Activated CD4-positive, alpha-beta T cell treated with anti-CD3 and anti-CD28 coated beads, Interleukin-10, Interleukin-2, amounts not matched to agents 100 ng/mL and 50 ng/mL, durations not matched to agents 16 hours and 8 hours (primary cell): ENCODE measurements at regions not wholly inside any gene's neighbourhood (a gene's known extent, or its start where the extent isn't known, plus 50 kb on each side); places are given as distances from the start of the nearest gene placed in this dataset.
"Not testable (repeated sequence)": the region's sequence is repeated elsewhere in the genome, so short reads cannot be mapped to it uniquely, and the experiment has no call there.

Source experiments
- DNase-seq: peaks from one replicate; pipeline ENCODE4 v3.0.0-alpha.2; 2020

DNA sequence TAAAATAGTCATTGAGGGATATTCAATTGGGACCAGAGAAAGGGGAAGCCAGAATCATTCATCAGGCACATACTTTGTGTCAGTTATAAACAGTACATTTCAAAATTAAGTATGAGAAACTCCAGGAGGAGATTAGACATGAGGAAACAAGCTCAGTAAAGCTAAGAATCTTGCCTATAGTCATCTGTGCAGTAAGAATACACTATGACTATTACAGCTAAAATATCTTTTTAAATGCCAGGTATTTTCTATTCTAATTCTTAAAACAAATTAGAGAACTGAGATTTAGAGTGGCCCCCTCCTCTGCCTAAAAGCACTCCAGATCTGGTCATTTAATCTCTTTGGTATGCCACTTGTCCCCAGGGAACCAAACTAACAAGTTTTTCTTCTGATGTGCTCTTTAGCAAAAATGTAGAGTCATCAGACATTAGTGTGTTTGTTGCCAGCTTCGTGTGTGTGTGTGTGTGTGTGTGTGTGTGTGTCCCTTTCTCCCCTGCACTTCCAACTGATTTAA is 541.1 kb downstream of the TTLL7 start:
- not testable (repeated sequence) for DNase-seq

DNA sequence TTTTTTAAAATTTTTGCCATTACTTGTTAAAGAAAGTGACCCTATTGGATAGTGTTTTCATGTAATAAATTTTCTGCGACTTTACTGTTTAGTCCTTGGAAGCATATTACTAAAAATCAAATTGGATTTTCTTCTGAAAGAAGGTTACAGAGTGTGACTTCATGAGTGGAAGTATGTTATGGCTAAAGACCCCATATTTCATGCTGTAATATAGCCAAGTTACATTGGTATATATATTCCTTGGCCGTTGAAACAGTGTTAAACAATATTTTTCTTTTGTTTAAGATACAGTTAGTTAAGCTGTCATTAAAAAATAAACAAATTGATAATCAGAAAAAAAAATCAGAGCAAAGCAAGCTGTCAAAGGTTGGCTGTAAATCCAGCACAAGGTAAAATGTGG is 541.7 kb downstream of the TTLL7 start:
- not testable (repeated sequence) for DNase-seq

DNA sequence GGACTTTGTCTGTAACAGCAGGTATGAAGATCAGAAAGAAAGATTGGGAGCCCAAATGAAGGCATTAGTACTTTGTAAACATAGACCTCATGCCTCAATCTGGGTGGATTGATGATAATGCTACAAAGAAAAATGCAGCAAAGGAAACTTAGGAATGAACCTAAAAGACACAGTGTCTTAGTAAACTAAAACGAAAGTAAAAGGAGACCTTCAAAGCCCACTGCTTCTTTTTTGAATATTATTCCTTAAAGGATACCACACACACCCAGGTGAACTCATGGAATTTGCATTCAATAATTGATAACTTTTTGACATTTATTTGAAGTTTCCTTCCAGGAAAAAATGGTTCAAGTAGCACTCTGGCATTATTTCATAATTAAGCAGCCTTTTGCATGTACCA is 543.2 kb downstream of the TTLL7 start:
- DNase-seq: not testable (repeated sequence)

DNA sequence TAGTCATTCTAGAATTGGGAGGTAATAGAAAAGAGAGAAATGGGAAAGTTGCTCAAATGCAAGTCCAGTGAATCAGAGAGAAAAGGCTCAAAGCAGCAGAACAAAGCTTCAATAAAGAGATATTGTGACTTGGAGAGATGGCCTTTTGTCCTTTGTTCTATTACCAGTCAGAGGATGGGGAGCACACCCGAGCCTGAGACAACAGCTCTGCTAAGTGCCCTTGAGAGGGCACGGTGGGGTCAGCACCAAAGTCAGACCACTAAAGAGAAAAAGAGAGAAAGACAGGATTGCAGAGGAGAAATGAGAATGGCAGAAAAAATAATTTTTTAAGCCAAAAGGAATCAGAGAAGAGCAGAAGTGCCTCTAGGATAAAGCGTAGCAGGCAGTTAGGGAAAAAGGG is 553.1 kb downstream of the TTLL7 start:
- DNase-seq: not testable (repeated sequence)

DNA sequence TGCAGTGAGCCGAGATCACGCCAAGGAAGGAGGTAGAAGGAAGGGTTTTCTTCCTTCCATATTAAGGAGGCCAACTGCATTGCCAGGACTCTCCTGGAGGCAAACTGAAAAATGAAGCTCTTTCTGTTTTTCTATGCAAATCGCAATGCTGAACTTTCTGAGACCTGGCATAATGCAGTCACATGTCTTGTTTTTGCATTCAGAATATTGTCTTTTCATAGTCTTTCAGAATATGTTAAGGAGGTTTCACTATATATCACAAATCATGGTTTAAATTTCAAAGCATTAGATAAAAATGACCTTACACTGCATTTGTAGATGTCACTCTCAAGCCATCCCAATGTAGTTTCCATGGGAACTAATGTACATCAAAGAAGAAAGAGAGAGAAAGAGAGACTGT is 556.5 kb downstream of the TTLL7 start:
- not testable (repeated sequence) for DNase-seq

DNA sequence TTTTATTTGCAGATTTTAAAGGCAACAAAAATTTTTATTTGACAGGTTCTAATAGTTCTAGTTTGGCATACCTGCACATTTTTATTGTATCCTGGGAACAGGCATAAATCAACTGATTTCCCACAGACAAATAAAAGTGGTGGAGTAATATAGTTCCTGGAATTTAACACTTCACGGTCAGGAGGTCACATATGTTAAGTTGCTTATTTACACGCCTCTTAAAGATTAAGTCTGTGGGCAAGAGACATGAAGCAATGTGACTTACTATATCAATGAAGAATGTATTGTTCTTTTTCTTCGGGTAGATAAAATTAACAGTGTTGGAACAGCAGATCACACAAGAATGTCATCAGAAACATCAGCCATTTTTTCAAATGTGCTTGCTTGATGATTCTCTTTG is 558.3 kb downstream of the TTLL7 start:
- DNase-seq: not testable (repeated sequence)

DNA sequence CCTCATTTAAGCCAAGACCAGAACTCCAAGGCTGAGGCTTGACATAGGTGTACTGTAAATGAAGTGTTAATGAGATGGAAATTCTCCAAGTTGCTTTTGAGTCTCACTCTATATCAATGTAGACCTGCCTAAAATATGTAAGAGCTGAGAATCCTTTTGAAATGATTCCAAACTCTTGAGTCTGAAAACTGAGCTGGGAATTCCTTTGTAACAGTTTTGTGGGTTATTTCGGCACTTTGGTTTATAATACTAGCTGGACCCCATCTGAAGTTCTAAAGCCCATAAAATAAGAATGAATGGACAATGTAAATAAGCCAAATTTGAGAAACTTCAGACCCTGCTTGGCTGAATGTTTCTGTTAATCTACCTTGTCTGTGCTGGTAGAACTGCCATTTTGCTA is 558.9 kb downstream of the TTLL7 start:
- not testable (repeated sequence) for DNase-seq

DNA sequence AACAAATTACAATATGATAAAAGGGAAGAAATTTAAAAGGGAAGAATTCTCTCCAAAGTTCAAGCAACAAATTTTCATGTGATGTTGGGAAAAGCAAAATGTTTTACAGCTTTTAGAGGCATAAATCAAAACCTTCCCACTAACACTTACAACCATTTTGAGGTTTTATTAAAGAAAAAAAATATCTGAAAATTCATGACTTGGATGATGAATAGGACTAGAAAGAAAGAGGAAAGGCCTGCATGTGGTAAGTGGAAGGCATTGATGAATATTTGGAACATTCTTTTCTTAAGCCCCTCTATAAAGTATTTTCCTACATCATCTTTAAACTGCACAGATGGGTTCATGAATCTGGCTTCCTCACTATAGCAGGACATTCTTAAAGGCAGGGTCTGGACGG is 560.6 kb downstream of the TTLL7 start:
- not testable (repeated sequence) for DNase-seq

DNA sequence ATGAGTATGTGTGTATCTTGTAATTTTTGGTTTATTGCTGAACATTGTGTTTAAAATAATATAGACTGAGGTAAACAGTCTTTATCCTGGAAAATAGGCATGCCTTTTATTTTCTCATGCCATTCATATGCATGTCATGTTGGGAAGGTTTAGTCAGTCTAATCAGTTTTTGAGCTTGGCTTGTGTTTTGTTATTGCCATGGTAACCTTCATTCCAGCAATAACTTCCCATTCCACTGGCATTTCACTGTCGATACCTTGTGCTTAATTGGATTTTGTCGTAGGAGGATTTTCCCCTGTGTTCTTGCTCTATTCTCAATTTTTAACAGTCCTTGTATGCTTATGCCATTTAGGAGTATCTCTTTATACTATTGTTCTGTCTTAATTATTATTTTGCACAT is 563.6 kb downstream of the TTLL7 start:
- DNase-seq: not testable (repeated sequence)

DNA sequence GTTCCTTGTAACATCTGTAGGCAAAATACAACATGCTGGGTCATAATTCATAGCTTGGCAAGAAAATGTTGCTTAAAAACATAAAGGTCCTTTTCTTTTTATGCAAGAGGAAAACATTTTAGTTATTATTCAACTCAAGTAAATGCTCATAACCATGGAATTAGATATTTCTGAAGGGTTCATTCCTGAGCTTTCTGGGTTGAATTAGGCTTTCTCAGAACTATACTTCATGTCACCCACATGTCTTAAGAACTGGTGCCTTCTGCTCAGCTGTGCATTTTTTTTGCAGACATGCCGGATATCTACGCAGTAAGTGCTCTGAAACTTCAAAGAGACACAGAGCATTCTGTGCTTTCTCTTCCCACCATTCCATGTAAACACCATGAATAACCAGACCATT is 571.4 kb downstream of the TTLL7 start:
- DNase-seq: not testable (repeated sequence)

DNA sequence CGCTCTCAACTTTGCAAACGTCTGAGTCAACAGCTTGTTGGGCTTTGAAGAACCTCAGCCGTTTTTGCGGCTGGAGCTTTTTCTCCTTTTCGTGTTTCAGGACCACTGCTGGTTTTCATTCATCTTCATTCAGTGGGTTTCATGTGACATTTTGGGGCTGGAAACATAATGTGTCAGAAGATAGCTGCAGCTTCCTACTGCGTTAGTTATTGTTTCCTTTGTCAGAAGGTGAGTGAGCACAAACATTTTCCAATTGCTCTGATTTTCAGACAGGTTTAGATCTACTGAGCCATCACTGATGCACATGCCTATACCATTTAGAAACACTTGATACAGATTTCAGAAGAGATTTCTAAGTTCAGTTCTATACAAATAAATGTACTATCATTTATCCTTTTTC is 575.5 kb downstream of the TTLL7 start:
- not testable (repeated sequence) for DNase-seq

DNA sequence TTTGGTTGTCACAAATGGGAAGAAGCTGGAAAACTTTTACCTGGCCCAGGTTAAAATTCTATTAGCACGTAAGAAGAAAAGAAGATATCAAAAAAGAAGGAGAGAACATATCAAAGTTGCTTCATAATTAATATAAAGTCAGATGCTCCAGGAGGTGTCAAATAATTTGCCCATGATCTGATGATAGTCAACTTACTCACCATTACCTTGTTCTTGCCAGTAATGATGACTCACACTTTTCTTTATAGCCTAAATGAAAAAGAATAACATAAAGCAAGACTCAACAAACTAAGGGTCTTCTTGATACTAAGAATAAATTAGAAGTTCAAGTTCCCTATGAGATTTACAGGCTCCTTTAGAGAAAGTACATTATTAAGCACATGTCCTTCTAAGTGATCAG is 580.4 kb downstream of the TTLL7 start:
- no peak for DNase-seq

DNA sequence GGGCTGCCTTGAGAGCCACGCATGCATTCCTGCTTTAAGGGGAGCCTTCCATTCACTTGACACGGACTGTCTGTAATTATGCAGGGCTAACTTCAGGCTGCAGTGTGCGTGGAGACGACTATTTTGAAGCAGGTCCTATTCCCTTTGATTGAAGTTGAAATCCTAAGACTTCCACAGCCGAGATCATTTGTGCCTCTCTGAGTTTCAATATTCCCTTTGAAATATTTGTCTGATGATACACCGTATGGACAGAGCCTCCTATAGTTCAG is 585.2 kb downstream of the TTLL7 start:
- DNase-seq: not testable (repeated sequence)

DNA sequence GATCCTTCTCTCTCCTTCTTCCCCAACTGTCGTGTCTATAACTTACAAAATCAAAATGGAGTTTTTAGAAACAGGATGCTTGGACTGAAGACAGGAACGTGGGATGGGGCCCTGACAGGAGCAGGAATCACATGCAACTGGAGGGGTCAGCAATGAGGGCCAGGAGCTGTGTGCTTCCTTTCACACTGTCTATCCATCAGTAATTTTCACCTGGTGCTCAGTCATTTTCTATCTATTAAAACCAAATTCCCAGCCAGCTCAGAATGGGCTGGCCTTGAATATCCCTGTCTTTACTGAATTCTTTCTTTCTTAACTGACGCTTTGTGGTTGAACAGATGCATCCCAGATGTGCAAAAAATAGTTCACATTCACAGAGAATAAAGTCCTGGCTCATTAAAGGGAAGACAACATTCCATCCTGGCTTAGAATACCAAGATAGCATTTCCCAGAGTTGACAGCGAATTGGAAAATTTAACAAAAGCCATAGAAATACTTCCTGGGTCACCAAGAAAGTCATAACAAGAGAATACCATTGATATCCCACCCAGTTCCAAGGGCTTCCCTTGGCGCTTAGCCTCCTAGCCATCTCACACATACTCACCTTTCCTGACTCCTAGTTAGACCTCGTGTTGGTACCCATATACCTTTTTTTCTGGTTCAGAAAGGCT is 588.1 kb downstream of the TTLL7 start:
- not testable (repeated sequence) for DNase-seq

DNA sequence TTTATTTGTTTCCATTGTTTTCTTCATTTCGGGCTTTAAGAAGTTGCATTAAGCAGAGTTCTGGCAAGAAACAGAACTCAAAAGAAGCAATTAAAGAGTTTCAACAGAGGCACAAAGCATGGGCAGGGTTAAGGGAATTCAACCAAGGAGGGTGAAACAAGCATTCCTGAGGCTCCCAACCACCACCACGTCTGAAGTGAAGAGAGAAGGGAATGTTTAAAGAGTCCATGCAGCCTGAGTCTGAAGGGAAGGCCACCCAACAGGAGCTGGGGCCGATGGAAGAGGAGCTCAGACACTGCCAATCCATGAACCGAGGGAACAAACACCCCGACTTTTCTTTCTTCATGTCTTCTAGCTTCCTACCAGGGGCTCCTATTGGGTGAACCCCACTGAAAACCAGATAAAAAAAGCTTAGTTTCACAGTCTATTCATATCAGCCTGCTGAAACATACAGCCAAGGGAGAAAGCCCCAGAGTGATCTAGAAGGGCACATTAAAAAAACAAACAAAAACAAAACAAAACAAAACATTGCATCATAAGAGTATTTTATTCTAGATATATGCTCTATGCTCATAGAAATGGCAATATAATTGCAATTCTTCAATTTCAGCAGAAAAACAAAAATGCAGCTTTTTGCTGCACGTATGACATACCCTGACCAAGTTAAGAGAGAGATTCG is 592.1 kb downstream of the TTLL7 start:
- not testable (repeated sequence) for DNase-seq

DNA sequence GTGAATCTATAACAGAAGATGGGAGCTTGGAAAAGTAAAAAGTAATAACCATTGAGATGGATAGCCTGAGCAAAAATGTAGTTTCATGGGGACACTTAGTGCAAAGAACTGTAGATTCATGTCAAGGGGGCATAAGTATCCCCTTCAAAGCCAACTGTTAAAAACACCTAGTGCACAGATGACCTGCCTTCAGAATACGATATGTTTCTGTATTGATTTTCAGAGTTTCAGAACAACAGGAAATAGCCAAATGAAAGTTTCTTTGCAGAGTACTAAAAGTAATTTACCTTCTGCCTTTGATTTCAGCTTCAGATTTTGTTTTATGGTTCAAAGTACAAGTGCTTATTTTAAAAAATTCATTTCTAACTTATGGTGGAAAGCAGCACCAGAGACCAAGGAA is 593.1 kb downstream of the TTLL7 start:
- DNase-seq: not testable (repeated sequence)

DNA sequence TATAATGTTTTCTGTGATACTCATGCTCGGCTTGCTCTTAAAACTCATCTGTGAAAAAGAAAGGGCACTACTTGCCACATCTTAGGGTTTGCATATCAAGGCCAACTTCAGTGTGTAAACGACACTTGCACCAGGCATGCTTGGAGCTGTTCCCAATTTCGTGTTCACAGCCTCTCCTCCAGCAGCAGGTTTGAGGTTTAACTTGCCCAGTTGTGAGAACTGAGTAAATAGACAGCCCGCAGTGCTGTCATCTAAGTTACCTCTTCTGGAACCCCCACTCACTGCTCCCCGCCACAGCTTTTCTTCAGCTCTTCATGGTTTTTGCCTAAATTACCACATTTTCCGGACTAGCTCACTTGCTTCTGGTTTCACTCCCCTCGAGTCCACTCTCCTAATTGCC is 595.4 kb downstream of the TTLL7 start:
- DNase-seq: not testable (repeated sequence)

DNA sequence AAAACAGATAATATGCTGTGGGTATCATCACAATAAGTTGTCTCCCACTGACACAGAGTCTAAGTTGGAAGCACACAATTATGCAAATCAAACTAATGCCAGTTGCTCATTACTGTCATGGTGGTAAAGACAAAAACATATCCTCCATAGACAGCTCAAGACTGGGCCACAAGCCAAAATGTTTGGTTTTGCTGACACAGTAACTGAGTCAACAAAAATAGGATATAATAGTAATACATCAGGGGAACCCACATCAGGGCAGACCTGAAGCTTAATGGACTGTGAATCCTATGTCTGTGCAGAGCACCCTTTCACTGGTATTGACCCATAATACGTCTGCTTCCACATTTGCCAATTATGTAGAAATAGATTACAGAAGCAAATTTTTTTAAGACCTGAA is 597.8 kb downstream of the TTLL7 start:
- DNase-seq: not testable (repeated sequence)

DNA sequence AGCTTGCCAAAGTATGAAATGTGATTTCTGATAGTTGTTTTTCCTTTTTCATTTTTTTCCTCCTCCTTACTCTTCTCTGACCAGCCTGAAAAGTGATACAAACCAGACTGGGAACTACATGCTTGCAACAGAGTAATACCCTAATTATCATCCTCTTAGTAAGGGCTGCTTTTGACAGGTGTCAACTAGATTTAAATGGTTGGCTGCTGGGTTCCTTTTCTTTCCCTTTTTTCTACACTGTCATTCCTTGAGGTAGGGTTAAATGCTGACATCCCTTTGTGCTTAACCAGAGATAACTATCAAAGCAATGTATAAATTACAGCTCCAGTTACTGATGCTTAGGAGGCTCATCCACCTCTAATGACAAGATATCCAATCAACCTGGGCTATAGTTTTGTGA is 598.8 kb downstream of the TTLL7 start:
- not testable (repeated sequence) for DNase-seq

DNA sequence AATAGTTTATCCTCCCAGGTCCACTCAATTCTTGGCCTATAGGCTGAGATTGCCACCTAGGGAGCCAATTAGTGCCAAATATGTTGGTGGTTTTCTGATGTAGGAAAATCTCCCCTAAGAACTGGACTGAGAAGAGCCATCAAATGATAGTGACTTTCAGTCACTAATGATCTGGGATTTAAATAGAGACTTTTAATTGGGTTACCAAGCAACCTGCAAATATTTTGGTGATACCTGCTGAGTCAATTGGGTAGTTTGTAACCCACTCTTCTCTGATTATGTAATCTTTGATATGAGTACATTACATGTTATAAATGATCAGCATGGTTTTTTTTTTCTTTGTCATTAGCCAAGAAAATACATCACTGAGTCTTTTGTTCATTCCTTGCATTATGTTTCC is 600.8 kb downstream of the TTLL7 start:
- not testable (repeated sequence) for DNase-seq

DNA sequence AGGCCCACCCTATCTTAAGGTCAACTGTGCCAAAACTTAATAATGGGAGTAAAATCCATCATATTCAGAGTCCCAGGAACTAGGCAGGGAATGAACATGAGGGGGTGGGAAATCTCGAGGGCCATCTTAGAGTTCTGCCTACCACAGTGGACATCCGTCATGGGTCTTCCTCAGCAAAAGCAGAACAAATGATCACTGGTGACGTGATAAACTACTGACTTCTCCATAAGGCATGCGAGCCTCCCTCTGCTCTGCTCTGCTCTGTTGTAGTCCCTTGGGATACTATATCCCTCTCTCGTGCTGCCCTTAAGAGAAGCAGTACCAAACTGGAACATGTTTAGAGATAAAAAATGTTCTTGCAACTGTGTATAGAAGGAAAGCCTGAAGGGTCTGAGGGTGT is 603.8 kb downstream of the TTLL7 start:
- not testable (repeated sequence) for DNase-seq

DNA sequence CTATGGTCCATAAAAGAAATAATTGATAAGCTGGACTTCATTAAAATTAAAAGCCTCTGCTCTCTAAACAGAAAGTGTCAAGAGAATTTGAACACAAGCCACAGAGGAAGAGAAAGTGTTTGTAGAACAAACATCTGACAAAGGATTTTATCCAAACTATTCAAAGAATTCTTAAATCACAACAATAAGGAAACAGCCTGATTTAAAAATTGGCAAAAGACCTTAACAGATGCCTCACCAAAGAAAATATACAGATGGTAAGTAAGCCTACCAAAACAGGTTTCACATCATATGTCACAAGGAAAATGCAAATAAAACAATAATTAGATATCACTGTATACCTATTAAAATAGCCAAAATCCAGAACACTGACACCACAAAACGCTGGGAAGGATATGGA is 612.0 kb downstream of the TTLL7 start:
- not testable (repeated sequence) for DNase-seq

DNA sequence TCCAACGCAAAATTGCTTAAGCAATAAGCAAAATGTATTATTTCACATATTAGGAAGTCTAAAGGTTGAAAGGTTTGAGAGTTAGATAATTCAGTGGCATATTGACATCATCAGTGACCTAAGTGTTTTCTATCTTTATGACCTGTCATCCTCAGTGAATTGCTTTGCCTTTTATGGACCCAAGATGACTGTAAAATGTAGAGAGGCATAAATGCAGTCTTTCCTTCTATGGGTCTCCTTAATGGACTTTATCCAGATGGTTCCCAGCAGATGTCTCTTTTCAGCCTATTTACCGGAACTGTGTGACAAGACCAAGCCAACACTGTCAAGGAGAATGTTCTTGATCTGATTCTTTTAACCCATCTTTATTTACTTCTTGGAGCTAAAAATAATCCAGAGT is 615.8 kb downstream of the TTLL7 start:
- not testable (repeated sequence) for DNase-seq

DNA sequence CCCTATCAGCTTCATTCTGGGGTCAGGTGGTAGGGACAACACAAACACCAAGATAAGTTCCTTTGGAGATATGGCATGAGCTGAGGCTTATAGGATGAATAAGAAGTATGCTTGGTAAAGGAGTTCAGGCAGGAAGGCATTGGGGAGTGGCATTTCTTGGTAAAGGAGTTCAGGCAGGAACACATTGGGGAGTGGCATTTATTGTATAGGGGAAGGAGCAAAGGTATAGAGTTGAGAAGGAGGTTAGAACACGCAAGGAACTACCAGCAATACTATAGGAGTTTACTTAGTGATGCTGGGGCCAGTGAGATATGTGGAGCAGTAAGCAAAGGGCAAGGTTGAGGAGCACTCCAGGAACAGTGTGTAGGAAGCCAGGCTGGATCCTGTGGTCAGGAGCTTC is 625.9 kb downstream of the TTLL7 start:
- not testable (repeated sequence) for DNase-seq

DNA sequence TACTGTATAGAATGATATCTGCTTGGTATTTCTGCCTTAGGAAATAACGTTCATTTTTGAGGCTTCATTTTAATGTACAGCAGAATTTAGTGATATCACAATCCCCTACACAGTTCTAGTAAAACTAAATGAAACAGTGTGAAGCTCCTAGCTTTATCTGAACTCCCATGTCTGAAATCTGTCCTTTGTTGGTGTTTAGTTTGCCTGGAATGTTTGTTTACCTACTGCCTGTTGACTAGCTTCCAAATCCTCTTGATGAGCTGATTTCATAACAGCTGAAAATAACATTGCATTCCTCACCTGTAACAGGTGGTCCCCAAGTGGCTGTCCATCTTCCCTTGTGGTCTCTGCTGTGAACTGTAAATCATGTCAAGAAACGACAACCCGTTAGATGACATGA is 629.1 kb downstream of the TTLL7 start:
- not testable (repeated sequence) for DNase-seq
